ENCODE measurements at regions not wholly inside any gene's neighbourhood (a gene's known extent, or its start where the extent isn't known, plus 50 kb on each side); places are given as distances from the start of the nearest gene placed in this dataset.

- H3K4me3 ChIP-seq (ENCODE audit: low read depth, low read length), result no peak overlapping the region
- H3K79me2 ChIP-seq (ENCODE audit: control insufficient read depth, insufficient read depth, low read length, unreplicated experiment), result no peaks in the 10 kb centered on the region
- no peak overlapping the region for H2AFZ ChIP-seq (ENCODE audit: low read length, unreplicated experiment)
- no peaks in the 10 kb centered on the region for H3K4me1 ChIP-seq (ENCODE audit: control insufficient read depth, insufficient read depth, low read length, unreplicated experiment)
- no peaks in the 10 kb centered on the region for H3K36me3 ChIP-seq (ENCODE audit: insufficient read depth, low read length)
- no peak overlapping the region for H3K27ac ChIP-seq (ENCODE audit: low read depth, low read length)
- peaks cover 52% of the 10 kb centered on the region for H3K27me3 ChIP-seq (ENCODE audit: insufficient read depth, low read length)
Observed at GRCh38 chr20:9926007-9926406, 87.1 kb upstream of the PAK5 start.

DNA sequence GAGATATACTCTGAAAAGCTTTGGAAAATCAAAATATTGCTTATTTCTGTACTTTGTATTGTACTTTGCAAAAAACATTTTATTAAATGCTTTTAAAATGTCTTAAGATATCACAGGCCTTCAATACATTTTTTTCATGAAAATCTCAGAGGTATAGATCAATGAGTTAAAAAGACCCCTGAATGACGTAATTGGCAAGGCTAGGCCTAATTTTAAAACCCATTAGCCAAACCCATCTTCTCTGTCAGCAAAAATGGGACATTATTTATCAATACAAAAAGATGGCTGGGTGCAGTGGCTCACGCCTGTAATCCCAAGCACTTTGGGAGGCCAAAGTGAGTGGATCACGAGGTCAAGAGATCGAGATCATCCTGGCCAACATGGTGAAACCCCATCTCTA, 84.8 kb upstream of the PAK5 start:
- Histone ChIP-seq H3K36me3 (ENCODE audit: insufficient read depth, low read length) (no peaks in the 10 kb centered on the region), H3K27me3 (ENCODE audit: insufficient read depth, low read length) (peaks cover 34% of the 10 kb centered on the region; the same call in 1 of the 2 replicates), H3K79me2 (ENCODE audit: control insufficient read depth, insufficient read depth, low read length, unreplicated experiment) (no peaks in the 10 kb centered on the region), H2AFZ (ENCODE audit: low read length, unreplicated experiment) (no peak overlapping the region), H3K27ac (ENCODE audit: low read depth, low read length) (no peak overlapping the region), H3K4me3 (ENCODE audit: low read depth, low read length) (no peak overlapping the region), H3K4me1 (ENCODE audit: control insufficient read depth, insufficient read depth, low read length, unreplicated experiment) (no peaks in the 10 kb centered on the region)

DNA sequence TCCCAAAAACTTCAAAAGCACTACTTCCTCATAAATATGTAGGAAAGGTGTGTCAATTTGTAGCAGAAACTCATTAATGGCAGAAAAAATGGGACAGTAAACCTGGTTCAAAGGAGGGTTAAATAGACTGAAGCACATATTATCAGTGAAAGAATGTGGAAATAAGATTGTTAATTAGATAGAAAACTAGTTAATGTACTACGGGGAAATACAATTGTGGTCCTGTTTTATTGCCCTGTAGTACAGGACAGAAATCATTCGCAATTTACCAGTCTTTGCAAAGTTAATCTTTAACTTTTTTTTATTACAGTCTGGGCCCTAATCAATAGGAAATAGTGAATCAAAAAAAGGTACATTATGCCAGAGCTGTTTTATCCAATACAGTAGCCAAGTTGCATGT, 82.0 kb upstream of the PAK5 start:
- H3K79me2 ChIP-seq (ENCODE audit: control insufficient read depth, insufficient read depth, low read length, unreplicated experiment), result no peaks in the 10 kb centered on the region
- H3K4me1 ChIP-seq (ENCODE audit: control insufficient read depth, insufficient read depth, low read length, unreplicated experiment), result no peaks in the 10 kb centered on the region
- H3K4me3 ChIP-seq (ENCODE audit: low read depth, low read length), result no peak overlapping the region
- H3K27ac ChIP-seq (ENCODE audit: low read depth, low read length), result no peak overlapping the region
- no peaks in the 10 kb centered on the region for H3K36me3 ChIP-seq (ENCODE audit: insufficient read depth, low read length)
- H2AFZ ChIP-seq (ENCODE audit: low read length, unreplicated experiment), result no peak overlapping the region
- H3K27me3 ChIP-seq (ENCODE audit: insufficient read depth, low read length), result peaks cover 24% of the 10 kb centered on the region; the same call in 1 of the 2 replicates

GRCh38 chr20:9919271-9920014, 80.6 kb upstream of the PAK5 start:
- Histone ChIP-seq H3K79me2 (ENCODE audit: control insufficient read depth, insufficient read depth, low read length, unreplicated experiment) (no peaks in the 10 kb centered on the region), H3K4me3 (ENCODE audit: low read depth, low read length) (no peak overlapping the region)

DNA sequence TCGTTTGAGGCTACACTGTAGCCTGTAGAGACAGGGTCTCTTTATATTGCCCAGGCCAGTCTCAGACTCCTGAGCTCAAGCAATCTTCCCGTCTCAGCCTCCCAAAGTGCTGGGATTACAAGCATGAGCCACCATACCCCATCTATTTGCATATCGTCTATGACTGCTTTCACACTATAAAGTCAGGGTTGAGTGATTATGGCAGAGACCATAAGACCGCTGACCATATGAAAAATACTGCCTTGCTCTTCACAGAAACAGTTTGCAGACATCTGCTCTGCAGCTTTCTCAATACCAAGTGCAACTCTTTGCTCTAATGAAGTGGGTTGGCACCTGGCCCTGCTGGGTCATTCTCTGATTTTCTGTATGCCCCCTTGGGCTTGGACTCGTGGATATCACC, 79.5 kb upstream of the PAK5 start:
- Histone ChIP-seq H2AFZ (ENCODE audit: low read length, unreplicated experiment) (no peak overlapping the region), H3K79me2 (ENCODE audit: control insufficient read depth, insufficient read depth, low read length, unreplicated experiment) (no peaks in the 10 kb centered on the region), H3K4me3 (ENCODE audit: low read depth, low read length) (no peak overlapping the region), H3K27ac (ENCODE audit: low read depth, low read length) (no peak overlapping the region), H3K36me3 (ENCODE audit: insufficient read depth, low read length) (no peaks in the 10 kb centered on the region), H3K4me1 (ENCODE audit: control insufficient read depth, insufficient read depth, low read length, unreplicated experiment) (no peaks in the 10 kb centered on the region), H3K27me3 (ENCODE audit: insufficient read depth, low read length) (peaks cover 34% of the 10 kb centered on the region)

More at GRCh38 chr20:9919271-9920014, 80.6 kb upstream of the PAK5 start:
- Histone ChIP-seq H3K4me1 (ENCODE audit: control insufficient read depth, insufficient read depth, low read length, unreplicated experiment) (no peaks in the 10 kb centered on the region), H3K27ac (ENCODE audit: low read depth, low read length) (no peak overlapping the region), H2AFZ (ENCODE audit: low read length, unreplicated experiment) (no peak overlapping the region), H3K36me3 (ENCODE audit: insufficient read depth, low read length) (no peaks in the 10 kb centered on the region), H3K27me3 (ENCODE audit: insufficient read depth, low read length) (peaks cover 30% of the 10 kb centered on the region)

DNA sequence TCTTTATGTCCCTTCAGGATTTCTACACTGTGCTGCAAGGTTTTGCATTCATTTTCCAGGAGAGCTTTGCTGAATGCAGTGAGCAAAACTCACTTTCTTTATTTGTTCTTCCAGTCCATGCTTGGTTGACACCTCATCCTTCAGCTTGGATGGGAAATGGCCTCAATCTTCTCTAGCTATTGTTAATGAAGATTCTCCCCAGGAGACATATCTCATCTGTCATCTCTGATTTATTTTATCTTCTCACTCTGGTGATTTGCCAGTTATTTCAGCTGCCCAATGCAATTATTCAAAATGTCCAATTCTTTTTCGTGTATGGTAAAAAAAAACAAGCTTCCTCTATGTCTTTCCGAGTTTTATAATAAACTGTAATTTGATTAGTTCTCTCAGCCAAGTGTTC, 77.9 kb upstream of the PAK5 start:
- H3K27me3 ChIP-seq (ENCODE audit: insufficient read depth, low read length), result peaks cover 41% of the 10 kb centered on the region
- H2AFZ ChIP-seq (ENCODE audit: low read length, unreplicated experiment), result no peak overlapping the region
- H3K36me3 ChIP-seq (ENCODE audit: insufficient read depth, low read length), result no peaks in the 10 kb centered on the region
- no peak overlapping the region for H3K4me3 ChIP-seq (ENCODE audit: low read depth, low read length)
- no peaks in the 10 kb centered on the region for H3K4me1 ChIP-seq (ENCODE audit: control insufficient read depth, insufficient read depth, low read length, unreplicated experiment)
- H3K27ac ChIP-seq (ENCODE audit: low read depth, low read length), result no peak overlapping the region
- no peaks in the 10 kb centered on the region for H3K79me2 ChIP-seq (ENCODE audit: control insufficient read depth, insufficient read depth, low read length, unreplicated experiment)

DNA sequence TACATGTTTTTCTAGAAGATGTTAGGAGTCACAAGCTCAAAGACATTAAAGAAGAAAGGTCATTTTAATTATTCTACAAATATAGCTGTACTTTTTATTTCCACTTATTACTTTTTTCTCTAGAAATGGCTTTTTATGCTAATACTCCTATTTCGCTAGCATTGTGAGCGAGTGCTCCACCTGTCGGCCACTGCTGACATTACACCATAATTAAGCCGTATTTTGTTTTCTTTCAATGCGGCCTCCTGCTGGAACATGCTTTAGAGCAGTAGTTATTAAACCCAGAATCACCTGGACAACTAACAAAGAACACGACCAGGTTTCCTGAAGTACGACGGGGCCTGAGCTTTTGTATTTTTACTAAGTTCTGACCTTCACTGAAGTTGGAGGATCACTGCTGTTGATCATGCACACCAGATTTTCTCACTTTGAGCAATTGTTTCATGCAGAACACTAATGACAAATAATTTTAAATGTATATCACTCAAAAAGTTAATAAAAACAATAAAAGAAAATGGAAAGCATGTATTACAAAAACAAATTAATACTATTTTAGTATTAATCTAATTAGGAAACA, 74.1 kb upstream of the PAK5 start:
- Histone ChIP-seq H3K4me3 (ENCODE audit: low read depth, low read length) (no peak overlapping the region), H3K4me1 (ENCODE audit: control insufficient read depth, insufficient read depth, low read length, unreplicated experiment) (no peaks in the 10 kb centered on the region), H3K36me3 (ENCODE audit: insufficient read depth, low read length) (no peaks in the 10 kb centered on the region), H2AFZ (ENCODE audit: low read length, unreplicated experiment) (no peak overlapping the region), H3K27me3 (ENCODE audit: insufficient read depth, low read length) (peaks cover 65% of the 10 kb centered on the region), H3K27ac (ENCODE audit: low read depth, low read length) (no peak overlapping the region), H3K79me2 (ENCODE audit: control insufficient read depth, insufficient read depth, low read length, unreplicated experiment) (no peaks in the 10 kb centered on the region)

GRCh38 chr20:9912290-9912689, 73.4 kb upstream of the PAK5 start:
- Histone ChIP-seq H2AFZ (ENCODE audit: low read length, unreplicated experiment) (no peak overlapping the region), H3K27me3 (ENCODE audit: insufficient read depth, low read length) (peaks cover 71% of the 10 kb centered on the region), H3K4me3 (ENCODE audit: low read depth, low read length) (no peak overlapping the region), H3K79me2 (ENCODE audit: control insufficient read depth, insufficient read depth, low read length, unreplicated experiment) (no peaks in the 10 kb centered on the region), H3K27ac (ENCODE audit: low read depth, low read length) (no peak overlapping the region), H3K4me1 (ENCODE audit: control insufficient read depth, insufficient read depth, low read length, unreplicated experiment) (no peaks in the 10 kb centered on the region), H3K36me3 (ENCODE audit: insufficient read depth, low read length) (no peaks in the 10 kb centered on the region)

DNA sequence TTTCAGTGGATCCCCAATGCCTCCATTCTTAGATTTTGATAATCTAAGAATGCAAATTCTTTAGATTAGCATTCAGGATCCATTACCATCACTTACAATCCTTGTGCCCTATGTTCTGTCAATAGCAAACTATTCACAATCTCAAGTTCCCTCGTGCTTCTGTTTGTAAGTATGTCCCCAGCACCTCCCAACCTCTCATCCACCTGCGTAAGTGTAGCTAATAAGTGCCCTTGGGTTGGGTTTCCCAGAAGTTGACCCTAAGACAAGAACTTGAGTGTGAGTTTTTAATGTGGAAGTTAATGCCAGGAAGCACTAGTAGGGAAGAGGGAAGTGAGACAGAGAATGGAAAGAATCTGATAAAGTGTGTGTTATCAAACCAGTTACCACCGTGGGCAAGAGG, 72.6 kb upstream of the PAK5 start:
- no peaks in the 10 kb centered on the region for H3K36me3 ChIP-seq (ENCODE audit: insufficient read depth, low read length)
- no peaks in the 10 kb centered on the region for H3K4me1 ChIP-seq (ENCODE audit: control insufficient read depth, insufficient read depth, low read length, unreplicated experiment)
- H3K4me3 ChIP-seq (ENCODE audit: low read depth, low read length), result no peak overlapping the region
- no peak overlapping the region for H3K27ac ChIP-seq (ENCODE audit: low read depth, low read length)
- H2AFZ ChIP-seq (ENCODE audit: low read length, unreplicated experiment), result no peak overlapping the region
- peaks cover 75% of the 10 kb centered on the region for H3K27me3 ChIP-seq (ENCODE audit: insufficient read depth, low read length)
- no peaks in the 10 kb centered on the region for H3K79me2 ChIP-seq (ENCODE audit: control insufficient read depth, insufficient read depth, low read length, unreplicated experiment)

DNA sequence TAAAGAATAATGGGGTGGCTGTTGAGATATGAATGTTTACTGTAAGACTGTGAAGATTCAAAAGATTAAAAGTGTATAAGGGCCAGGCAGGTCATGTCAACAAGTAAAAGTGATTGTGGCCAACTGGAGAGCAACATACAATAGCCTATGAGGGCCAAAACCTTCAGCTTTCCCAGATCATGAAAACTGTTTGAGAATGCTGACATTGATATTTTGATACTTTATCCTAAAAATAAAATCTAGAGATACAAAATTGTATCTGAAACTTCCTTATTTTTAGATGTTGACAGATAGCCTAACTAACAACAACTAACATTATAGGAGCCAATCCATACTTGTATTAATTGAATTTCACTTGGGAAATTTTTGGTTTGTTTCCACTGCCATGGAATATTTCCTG, 70.3 kb upstream of the PAK5 start:
- Histone ChIP-seq H3K79me2 (ENCODE audit: control insufficient read depth, insufficient read depth, low read length, unreplicated experiment) (no peaks in the 10 kb centered on the region), H2AFZ (ENCODE audit: low read length, unreplicated experiment) (no peak overlapping the region), H3K27ac (ENCODE audit: low read depth, low read length) (no peak overlapping the region), H3K4me3 (ENCODE audit: low read depth, low read length) (no peak overlapping the region), H3K27me3 (ENCODE audit: insufficient read depth, low read length) (peaks cover 78% of the 10 kb centered on the region), H3K36me3 (ENCODE audit: insufficient read depth, low read length) (no peaks in the 10 kb centered on the region), H3K4me1 (ENCODE audit: control insufficient read depth, insufficient read depth, low read length, unreplicated experiment) (no peaks in the 10 kb centered on the region)

- Histone ChIP-seq H3K36me3 (ENCODE audit: insufficient read depth, low read length) (no peaks in the 10 kb centered on the region), H3K4me1 (ENCODE audit: control insufficient read depth, insufficient read depth, low read length, unreplicated experiment) (no peaks in the 10 kb centered on the region), H3K79me2 (ENCODE audit: control insufficient read depth, insufficient read depth, low read length, unreplicated experiment) (no peaks in the 10 kb centered on the region), H3K4me3 (ENCODE audit: low read depth, low read length) (no peak overlapping the region), H3K27me3 (ENCODE audit: insufficient read depth, low read length) (peaks cover 95% of the 10 kb centered on the region), H2AFZ (ENCODE audit: low read length, unreplicated experiment) (no peak overlapping the region), H3K27ac (ENCODE audit: low read depth, low read length) (no peak overlapping the region)
Observed at GRCh38 chr20:9903048-9903655, 64.3 kb upstream of the PAK5 start.

Data from ACC112 (cell line).